Upper lobe of right lung (tissue), 1 donor: ENCODE measurements at regions not wholly inside any gene's neighbourhood (a gene's known extent, or its start where the extent isn't known, plus 50 kb on each side); places are given as distances from the start of the nearest gene placed in this dataset.
A peak's percentile ranks its signal among the peaks of the same experiment; 100 is the strongest.
"Not testable (repeated sequence)": the region's sequence is repeated elsewhere in the genome, so short reads cannot be mapped to it uniquely, and the experiment has no call there.

Experiments
- ATAC-seq: fragments of 200-7000 bp; cut with Tn5 transposase; one replicate; pipeline ENCODE4 v1.9.1; 2020; ENCODE audit warnings: mild to moderate bottlenecking, moderate library complexity
- DNase-seq: peaks from one replicate; pipeline ENCODE4 v3.0.0-alpha.2; 2020
- H3K27ac ChIP-seq: fragments of 200-600 bp; one replicate; pipeline ENCODE4 v1.8.0; 2022
- H3K27me3 ChIP-seq: fragments of 200-600 bp; one replicate; pipeline ENCODE4 v1.8.0; 2022; ENCODE audit warnings: mild to moderate bottlenecking
- H3K36me3 ChIP-seq: fragments of 200-600 bp; one replicate; pipeline ENCODE4 v1.8.0; 2022
- H3K4me1 ChIP-seq: fragments of 200-600 bp; one replicate; pipeline ENCODE4 v1.8.0; 2022
- H3K4me3 ChIP-seq: fragments of 200-600 bp; one replicate; pipeline ENCODE4 v1.8.0; 2022; ENCODE audit warnings: mild to moderate bottlenecking
- H3K9me3 ChIP-seq: fragments of 200-600 bp; one replicate; pipeline ENCODE4 v1.8.0; 2022
- CTCF ChIP-seq: fragments of 200-600 bp; IDR thresholded peaks from one replicate; pipeline ENCODE4 v1.8.0; 2022; ENCODE audit warnings: antibody characterized with exemption
- intact Hi-C: fragments of 100-400 bp; cut with DNase I; formaldehyde crosslinking; loops from one replicate; pipeline ENCODE4 v1.11.0; 2022
- donor health status: DM: no; HTN: yes; CAD: no; lungs with severe emphysema.

- Histone ChIP-seq H3K4me3 (no peak overlapping the region), H3K36me3 (no peaks in the 10 kb centered on the region), H3K27ac (no peak overlapping the region), H3K4me1 (no peaks in the 10 kb centered on the region), H3K9me3 (no peaks in the 10 kb centered on the region), H3K27me3 (no peaks in the 10 kb centered on the region)
- TF ChIP-seq CTCF = no peak
- DNase-seq (no peak), ATAC-seq (no peak)
- intact Hi-C loops = no loop called here
Measured at GRCh38 chr21:14288922-14289321, 73.0 kb downstream of the RBM11 start.

- H3K4me3 ChIP-seq = no peak overlapping the region
- H3K27me3 ChIP-seq = no peaks in the 10 kb centered on the region
- intact Hi-C loops = no loop called here
- H3K27ac ChIP-seq = no peak overlapping the region
- H3K36me3 ChIP-seq = no peaks in the 10 kb centered on the region
- DNase-seq (no peak), ATAC-seq (no peak)
- TF ChIP-seq CTCF = no peak
- H3K9me3 ChIP-seq = no peaks in the 10 kb centered on the region
- no peaks in the 10 kb centered on the region for H3K4me1 ChIP-seq
Measured at GRCh38 chr21:14285147-14285761, 69.3 kb downstream of the RBM11 start.

GRCh38 chr21:14284481-14284880 is 68.5 kb downstream of the RBM11 start:
- H3K4me1 ChIP-seq = no peaks in the 10 kb centered on the region
- TF ChIP-seq CTCF = no peak
- H3K27me3 ChIP-seq = no peaks in the 10 kb centered on the region
- no peak overlapping the region for H3K4me3 ChIP-seq
- intact Hi-C loops = no loop called here
- no peaks in the 10 kb centered on the region for H3K36me3 ChIP-seq
- ATAC-seq = no peak
- H3K27ac ChIP-seq = no peak overlapping the region
- DNase-seq = no peak
- H3K9me3 ChIP-seq = no peaks in the 10 kb centered on the region

- ATAC-seq, intact Hi-C loops, DNase-seq, H3K9me3 ChIP-seq, H3K36me3 ChIP-seq, H3K4me1 ChIP-seq, H3K27me3 ChIP-seq: not testable (repeated sequence)
- Histone ChIP-seq H3K4me3 (peak overlapping the region; percentile 14), H3K27ac (peak overlapping the region; percentile 52)
Measured at GRCh38 chr21:14281188-14281900, 65.4 kb downstream of the RBM11 start.
